GM19438 (cell line): ENCODE measurements at regions not wholly inside any gene's neighbourhood (a gene's known extent, or its start where the extent isn't known, plus 50 kb on each side); places are given as distances from the start of the nearest gene placed in this dataset.

Source experiments
- ATAC-seq: cut with Tn5 transposase; IDR thresholded peaks from one replicate; pipeline ENCODE4 v1.9.1; 2021; ENCODE audit warnings: low read depth; ENCODE audit not compliant: unreplicated experiment

DNA sequence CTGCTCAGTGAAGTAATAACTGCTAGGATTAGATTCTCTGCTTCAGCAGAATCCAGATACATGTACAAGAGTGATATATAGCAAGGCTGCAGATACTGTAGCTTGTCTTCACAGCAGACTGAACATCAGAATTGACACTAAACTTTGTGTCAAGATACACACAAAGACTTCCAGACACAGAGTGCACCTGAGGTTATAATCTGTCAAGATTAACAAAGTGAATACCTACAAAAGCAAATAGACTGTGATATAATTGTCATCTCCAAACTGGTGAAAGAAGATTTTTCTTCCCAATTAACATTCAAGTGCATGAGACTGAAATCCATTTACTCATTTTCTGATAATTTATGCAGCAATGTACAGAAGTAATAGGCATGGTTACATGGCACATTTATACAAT, 2266.5 kb upstream of the WWC1 start:
- ATAC-seq = no peak

DNA sequence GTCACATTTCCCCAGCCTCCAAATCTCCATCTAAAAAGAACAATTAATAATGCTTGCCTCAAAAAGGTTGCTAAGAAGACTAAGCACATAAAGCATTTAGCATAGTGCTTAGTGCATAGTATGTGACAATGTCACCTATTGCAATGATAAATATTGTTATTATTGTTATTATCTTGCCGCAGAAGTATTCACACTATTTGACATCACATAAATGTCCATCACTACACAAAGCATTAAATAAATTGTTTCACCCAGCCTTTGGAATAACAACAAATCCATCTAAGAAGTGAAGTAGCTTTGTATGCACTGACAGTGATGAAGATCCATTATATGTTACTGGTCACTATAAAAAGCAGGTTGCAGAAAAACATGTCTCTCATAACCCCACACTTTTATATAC, 2263.9 kb upstream of the WWC1 start:
- ATAC-seq = no peak

DNA sequence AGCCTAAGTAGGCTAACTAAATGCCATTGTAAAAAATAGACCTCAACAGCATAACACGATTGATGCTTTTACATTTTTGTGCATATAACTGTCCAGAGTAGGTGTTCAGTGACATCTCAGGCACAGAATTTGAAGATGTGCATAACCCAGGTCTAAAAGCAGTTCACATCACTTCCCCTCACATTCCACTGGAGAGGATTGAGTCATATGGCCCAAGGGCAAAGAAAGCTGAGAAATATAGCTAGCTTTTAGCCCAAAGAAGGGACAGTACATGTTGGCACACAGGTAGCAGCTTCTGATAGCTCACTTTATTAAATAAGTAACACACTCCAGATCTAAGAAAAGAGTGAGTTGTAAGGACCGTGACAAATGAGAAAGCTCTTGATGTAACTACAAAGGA, 2259.5 kb upstream of the WWC1 start:
- no peak for ATAC-seq

DNA sequence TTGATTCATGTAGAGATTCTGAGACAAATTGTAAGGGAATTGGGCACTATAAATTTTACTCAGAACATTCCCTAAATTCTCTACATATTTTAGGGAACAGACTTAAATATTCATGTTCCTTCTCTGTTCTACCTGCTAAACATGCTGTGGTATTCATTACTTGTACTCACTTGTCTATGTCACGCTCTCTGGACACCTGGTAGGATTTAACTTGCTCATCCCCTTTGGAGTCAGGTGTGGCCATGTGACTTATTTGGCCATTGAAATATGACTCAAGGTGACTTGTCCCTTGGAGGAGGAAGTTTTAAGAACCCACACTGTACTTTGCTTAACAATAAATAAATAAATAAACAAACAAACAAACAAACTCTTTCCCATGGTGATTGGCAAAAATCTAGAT, 2258.8 kb upstream of the WWC1 start:
- no peak for ATAC-seq

DNA sequence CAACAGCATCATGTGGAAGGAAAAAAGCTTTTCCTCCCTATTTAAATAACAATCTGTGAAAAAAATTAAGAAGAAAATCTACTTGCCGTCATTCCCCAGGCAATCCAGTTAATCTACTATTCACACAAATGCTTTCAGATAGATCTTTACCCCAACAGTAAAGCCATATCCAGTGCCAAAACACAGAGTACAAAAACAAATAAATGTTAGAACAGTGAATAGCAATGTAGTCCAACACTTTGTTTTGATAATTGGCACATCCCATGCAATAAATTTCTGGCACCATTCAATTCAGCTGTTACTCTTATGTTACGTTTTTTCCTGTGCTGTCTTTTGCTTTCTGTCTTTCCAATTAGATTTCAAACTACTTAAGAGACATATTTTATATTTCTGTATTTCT, 2245.5 kb upstream of the WWC1 start:
- ATAC-seq = no peak

DNA sequence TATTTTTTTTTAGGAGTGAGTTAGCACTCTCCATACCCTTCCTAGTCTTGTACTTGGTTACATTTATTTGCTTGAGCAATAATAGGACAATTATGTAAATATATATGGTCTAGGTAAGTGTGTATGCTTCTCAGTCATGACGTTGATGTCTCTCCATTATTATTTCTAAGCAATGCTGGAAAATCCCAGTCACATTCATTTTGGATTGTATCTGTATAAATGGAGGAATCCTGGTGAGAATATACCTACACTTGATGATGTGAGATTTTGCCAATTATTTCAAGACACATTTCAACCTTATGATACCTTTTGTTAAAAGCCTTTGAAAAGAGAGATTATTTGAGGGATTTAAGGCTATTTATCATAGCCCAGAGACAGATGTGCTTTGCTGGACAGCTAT, 2244.5 kb upstream of the WWC1 start:
- ATAC-seq = no peak

DNA sequence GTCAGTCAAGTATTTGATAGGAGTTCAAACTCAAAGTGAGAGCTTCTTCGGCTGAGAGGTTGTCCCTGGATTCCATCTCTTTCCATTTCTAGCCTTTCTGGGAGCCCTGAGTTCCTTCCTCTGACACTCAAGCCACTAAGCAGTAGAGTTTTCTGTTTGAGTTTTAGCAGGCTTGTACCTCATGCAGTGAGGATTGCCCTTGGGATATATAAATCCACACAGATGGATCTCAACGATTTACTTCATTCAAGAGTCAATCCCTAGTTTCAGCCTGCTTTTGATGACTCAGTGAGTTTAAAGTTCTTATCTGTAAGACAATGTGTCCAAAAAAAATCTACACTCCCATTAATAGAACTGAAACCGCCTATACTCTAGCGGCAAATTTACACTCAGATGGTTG, 2240.9 kb upstream of the WWC1 start:
- ATAC-seq = no peak

DNA sequence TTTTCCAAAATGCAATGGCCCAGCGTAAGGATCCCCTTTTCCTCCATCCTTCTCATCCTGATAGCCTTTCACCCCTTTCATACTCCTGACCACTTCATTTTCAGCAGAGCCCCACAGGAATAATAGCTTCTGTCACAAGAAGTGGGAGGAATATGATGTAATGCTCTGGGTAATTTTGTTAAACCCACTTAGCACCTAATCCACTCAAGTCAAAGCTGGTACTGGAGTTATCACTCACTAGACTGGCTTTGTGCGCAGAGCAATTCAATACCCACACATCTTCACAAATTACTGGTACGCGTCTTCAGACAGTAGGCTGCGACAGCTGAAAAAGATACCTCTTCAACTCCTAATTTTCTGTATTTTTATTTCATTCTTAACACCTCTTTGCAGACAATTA, 2232.8 kb upstream of the WWC1 start:
- no peak for ATAC-seq

DNA sequence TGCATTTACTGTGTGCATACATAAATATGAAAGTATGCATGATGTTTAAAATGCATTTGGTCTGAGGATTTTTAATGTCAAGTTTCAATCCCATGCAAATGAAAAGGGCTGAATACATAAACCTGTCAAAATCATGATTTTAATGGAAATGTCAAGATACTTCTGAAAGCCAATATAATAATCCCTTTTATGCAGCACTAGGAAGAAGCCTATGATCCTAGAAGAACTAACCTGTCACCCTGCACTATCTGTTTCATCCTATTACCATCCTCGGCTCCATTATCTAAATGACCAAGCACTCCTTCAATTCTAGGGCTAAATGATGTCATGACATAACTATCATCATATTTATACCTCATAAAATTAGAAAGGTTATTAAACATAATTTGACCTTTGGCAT, 2229.4 kb upstream of the WWC1 start:
- no peak for ATAC-seq

DNA sequence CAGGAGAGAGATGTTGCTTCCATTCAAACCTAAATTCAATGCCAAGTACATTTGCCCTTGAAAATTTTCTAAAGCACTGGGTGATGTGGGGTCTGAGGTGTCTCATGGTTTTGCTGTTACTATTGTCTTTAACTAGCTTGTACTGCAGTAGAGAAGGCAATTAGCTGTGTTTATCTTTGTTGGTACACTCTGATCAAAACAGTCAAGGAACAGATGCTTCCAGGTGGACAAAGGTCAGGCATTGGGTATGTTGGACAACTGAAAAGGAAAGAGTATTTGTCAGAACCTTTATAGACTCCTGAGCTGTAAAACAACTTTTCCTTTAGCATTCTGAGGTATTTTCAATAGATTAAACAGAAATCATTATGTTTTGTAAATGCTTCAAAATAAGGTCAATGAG, 2228.7 kb upstream of the WWC1 start:
- no peak for ATAC-seq

DNA sequence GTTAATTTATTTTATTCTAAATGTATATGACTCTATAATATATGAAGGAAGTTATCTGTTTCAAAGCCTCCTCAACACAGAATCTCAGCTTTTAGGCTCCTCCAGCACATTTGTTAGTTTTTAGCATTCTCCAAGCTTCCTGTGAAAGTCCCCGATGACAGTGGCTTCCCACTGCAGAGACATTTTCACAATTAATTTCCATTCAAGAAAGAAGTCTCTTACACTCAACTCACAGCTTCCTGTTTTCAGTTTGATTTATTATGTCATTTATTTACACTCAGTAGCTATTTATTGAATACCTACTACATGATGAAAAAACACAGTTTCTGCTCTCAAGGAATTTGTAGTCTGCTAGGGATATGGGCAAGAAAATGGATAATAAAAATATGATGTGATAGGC, 2228.2 kb upstream of the WWC1 start:
- no peak for ATAC-seq

DNA sequence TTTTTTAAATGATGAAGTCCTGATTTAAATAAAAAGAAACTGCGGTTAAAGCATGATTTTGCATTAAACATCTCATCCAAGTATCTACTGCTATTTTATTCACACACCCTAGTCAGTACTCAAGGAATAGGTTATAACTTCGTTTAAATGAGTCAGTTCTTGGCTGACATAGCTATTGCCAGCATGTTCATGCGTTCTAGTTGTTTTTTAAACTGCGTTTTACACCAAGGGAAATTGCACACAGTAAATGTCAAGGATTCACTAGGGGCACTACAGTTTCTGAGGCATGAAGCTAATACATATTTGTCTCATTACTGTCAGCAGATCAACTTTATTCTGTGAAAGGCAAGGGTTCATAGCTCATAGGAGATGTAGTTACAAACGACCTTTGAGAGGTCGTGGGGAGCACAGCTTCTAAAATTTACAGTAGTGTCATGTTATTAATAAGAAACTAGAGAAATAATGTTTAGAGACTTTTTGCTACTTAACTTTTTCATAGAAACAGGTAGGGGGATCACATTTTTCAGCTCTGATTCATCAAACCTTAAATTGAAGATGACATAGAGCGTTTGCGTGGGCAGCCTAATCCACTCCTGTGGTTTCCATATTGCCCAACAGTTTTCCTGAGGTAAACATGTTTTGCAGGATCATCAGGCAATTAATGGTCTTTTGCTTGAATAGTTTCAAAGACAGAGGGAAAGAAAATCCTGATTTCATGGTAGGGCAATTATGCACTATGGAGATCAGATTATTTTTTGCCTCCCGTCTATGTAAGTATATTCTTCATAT, 2222.7 kb upstream of the WWC1 start:
- ATAC-seq = no peak

DNA sequence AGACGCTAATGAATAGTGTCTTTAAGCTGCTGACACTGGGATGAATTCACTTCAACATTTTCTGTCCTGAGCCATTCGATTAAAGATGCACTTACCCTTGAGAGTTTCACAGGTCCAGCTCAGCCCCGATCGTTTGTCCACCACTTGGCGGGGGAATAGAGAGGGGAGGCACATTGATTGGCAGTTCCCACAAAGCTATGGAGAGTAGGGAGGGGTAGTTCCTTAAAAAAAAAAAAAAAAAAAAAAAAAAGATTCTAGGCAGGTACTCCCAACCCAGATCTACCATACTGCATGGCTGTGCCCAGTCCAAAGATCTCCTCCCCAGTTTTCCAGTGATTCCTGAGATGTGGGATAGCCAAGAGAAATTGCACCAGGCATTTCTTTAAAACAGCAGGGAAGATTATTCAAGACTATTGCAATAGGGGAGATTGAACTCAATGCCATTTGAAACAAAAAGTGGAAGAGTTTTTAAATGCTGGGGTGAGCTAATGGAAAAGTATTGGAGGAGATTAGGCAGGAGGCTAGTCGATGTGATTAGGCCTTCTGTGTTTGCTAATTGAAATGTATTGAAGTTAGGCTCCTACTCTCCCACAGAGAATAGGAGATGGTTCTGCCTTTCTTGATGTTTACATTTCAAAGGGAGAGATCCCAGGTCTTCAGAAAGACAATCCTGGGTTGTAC, 2217.4 kb upstream of the WWC1 start:
- no peak for ATAC-seq

DNA sequence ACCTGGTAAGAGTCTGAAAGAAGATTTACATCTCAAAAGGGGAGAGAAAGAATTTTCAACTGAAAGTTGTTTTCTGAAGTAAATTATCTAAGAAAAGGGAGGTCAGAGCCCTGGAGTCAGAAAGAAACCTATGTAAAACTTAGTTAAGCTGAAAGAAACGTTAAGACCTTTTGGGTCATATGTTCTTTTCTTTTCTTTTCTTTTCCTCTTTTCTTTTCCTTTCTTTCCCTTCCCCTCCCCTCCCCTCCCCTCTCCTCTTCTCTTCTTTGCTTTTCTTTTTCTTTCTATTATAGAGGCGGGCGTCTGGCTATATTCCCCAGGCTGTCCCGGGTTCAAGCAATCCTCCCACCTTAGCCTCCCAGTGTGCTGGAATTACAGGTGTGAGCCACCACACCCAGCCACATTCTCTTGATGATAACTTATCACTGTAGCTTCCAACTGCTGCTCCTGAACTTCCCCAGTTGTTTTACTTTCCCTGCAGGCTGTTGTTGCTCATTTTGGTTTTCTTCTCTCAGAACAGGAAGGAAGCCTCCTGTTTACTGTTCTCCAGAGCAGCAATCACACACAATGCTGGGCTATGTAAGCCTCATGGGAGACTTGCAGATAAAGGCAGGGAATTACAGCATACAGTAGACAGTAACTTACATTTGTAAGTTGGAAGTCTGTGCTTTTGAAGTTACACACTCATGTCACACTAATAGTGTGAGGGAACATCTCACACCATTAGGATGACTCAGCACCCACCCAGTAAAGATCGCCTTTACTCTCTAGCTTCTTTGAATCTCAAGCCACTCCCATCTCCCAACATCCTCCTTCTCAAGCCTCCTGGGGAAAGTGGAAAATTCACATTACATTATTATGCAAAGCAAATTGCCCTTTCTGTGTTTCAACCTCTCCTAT, 2216.6 kb upstream of the WWC1 start:
- ATAC-seq = no peak

DNA sequence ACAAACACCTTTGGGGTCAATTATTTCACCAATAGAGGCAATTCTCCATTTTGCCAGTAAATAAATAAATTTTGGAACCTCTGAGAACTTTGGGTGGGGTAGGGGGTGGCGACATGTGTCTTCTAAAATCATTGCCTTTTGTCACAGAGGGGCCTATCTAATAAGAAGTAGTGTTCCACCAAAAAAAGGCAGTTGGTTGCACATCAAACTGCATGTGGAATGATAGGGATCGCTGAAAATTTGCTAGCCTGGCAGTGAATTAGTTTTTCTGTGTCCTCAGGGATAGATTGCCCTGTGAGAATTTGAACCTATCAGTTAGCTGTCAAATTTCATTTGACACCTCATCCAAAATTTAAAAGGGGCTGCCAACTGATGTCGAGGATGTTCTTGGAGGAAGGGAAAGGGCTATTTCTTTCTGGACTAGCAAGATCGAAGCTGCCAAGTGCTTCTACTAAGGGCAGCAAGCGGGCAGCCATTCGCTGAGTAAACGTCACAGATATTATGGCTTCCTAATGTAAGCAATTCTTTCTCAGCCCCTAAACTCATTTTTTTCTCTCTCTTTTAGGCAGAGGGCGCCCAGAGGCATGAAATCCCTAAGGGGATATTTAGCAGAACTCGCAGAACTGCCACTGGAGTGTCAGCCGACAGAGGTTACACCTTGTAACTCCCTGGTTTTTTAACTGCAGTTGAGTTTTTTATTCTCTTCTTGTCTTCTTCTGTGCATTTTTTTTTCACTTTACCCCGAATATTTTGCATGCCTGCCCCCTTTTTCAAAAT, 2208.1 kb upstream of the WWC1 start:
- ATAC-seq = no peak

DNA sequence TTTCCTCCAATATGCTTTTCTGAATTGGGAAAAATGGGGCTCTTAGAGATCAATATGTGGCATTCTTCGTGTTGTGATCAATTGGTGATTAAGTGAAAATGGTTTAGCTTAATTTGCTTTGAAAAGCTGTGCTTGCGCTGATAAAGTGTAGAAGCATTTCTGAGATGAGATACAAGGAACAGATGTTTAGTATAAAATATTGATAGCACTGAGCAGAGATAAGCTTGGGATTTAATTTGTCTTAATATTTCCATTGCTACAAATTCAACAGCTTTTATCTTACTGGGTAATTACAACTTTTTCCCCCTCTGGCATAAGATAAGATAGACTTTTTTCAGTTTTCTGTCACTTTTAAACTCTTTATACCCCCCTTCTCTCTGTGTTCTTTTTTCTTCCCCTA, 2204.9 kb upstream of the WWC1 start:
- no peak for ATAC-seq

DNA sequence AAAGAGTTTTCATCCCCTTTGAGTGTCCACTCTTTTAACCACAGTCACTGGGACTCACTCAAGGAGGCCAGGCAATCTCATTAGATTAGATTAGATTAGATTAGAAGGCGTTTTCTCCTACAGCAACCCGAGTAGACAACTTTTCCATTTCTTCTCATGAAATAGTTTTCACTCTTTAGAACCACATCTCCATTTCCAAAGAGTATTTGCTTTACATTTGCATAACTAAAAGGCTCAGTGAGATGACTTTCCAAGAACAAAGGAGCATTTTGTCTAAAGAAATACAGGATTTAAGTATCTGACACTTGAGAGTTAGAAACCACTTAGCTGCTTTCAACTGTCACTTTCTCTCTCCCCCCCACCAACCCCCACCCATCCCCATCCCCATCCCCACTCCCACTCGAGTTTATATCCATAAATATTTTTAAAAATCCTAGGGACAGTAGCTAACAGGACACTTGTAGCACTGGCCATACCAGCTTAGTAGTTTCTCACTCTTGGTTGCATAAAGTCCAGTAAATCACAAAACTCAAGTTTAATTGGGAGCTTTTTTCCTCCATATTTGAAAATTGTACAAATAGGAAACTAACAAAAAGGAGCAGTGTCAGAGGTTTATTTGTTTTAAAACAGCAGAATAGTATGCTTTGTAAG, 2202.9 kb upstream of the WWC1 start:
- no peak for ATAC-seq

DNA sequence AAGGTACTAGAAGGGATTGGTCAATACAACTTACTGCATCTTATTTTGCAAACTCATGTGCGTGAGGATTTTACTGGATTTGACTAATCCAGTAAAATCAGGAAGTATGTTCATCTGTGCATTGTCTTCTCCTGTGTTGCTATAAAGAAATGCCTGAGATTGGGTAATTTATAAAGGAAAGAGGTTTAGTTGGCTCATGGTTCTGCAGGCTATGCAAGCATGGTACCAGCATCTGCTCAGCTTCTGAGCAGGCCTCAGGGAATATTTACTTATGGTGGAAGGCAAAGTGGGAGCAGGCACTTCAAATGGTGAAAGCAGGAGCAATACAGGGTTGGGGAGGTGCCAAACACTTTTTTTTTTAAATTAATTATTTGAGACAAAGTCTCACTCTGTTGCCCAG, 2199.5 kb upstream of the WWC1 start:
- no peak for ATAC-seq

DNA sequence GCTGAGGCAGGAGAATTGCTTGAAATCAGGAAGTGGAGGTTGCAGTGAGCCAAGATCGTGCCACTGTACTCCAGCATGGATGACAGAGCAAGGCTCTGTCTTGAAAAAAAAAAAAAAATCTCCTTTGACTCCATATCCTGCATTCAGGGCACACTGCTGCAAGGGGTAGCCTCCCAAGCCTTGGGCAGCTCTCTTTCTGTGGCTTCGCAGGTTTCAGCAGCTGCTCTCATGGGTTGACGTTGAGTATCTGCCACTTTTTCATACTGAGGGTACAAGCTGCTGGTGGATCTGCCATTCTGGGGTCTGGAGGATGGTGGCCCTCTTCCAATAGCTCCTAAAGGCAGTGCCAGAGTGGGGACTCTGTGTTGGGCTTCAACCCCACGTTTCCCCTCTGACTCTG, 2198.1 kb upstream of the WWC1 start:
- no peak for ATAC-seq

DNA sequence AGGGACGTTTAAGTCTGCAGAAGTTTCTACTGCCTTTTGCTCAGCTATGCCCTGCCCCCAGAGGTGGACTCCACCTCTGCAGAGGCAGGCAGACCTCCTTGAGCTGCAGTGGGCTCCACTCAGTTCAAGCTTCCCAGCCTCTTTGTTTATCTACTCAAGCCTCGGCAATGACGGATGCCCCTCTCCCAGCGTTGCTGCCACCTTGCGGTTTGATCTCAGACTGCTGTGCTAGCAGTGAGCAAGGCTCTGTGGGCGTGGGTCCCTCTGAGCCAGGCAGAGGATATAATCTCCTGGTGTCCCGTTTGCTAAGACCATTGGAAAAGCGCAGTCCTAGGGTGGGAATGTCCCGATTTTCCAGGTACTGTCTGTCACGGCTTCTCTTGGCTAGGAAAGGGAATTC, 2188.5 kb upstream of the WWC1 start:
- ATAC-seq = no peak
